Vagina (tissue), 2 donors: ENCODE measurements at regions not wholly inside any gene's neighbourhood (a gene's known extent, or its start where the extent isn't known, plus 50 kb on each side); places are given as distances from the start of the nearest gene placed in this dataset.

Experiments
- POLR2A ChIP-seq, 2 donors: fragments of 450-650 bp; IDR thresholded peaks; one replicate each; pipeline ENCODE4 v1.6.1; 2017; ENCODE audit warnings: antibody characterized with exemption in 2 of 2, mild to moderate bottlenecking in 2 of 2, moderate library complexity in 2 of 2
- POLR2AphosphoS5 ChIP-seq, 2 donors: sonication (generic); formaldehyde crosslinking; IDR thresholded peaks; one replicate each; pipeline ENCODE4 v1.9.0; 2017; ENCODE audit warnings: antibody characterized with exemption in 2 of 2, mild to moderate bottlenecking in 2 of 2, low read depth in 1 of 2; ENCODE audit not compliant: insufficient read depth in 1 of 2
- TF ChIP-seq, protein P1 (sequence below), 3 experiments: fragments of 450-650 bp in 2 of 3; fragments of 200-600 bp in 1 of 3; sonication (generic) in 1 of 3; IDR thresholded peaks; one replicate each; pipeline ENCODE4 v1.5.1; 2017 to 2019; ENCODE audit warnings: antibody characterized with exemption in 3 of 3, mild to moderate bottlenecking in 2 of 3, moderate library complexity in 2 of 3

- TF ChIP-seq, protein P1, sequence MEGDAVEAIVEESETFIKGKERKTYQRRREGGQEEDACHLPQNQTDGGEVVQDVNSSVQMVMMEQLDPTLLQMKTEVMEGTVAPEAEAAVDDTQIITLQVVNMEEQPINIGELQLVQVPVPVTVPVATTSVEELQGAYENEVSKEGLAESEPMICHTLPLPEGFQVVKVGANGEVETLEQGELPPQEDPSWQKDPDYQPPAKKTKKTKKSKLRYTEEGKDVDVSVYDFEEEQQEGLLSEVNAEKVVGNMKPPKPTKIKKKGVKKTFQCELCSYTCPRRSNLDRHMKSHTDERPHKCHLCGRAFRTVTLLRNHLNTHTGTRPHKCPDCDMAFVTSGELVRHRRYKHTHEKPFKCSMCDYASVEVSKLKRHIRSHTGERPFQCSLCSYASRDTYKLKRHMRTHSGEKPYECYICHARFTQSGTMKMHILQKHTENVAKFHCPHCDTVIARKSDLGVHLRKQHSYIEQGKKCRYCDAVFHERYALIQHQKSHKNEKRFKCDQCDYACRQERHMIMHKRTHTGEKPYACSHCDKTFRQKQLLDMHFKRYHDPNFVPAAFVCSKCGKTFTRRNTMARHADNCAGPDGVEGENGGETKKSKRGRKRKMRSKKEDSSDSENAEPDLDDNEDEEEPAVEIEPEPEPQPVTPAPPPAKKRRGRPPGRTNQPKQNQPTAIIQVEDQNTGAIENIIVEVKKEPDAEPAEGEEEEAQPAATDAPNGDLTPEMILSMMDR (IDR thresholded peaks at IDR 0.05) = no peak
- TF ChIP-seq POLR2AphosphoS5 (IDR thresholded peaks at IDR 0.05; ENCODE audit: insufficient read depth in 1 of 2, low read depth in 1 of 2) = no peak
- TF ChIP-seq POLR2A (IDR thresholded peaks at IDR 0.05) = no peak
Measured at GRCh38 chr2:100630473-100630977, 67.7 kb downstream of the PDCL3 start.
